ENCODE measurements at regions not wholly inside any gene's neighbourhood (a gene's known extent, or its start where the extent isn't known, plus 50 kb on each side); places are given as distances from the start of the nearest gene placed in this dataset.

GRCh38 chrX:7435822-7436221 lies 287.9 kb upstream of the PUDP start:
- H3K9me3 Mint-ChIP-seq, result peaks cover 4% of the 10 kb centered on the region
- ATAC-seq, result no peak
- no peak overlapping the region for H3K4me3 Mint-ChIP-seq
- no peak overlapping the region for H3K27ac Mint-ChIP-seq
- no peaks in the 10 kb centered on the region for H3K27me3 Mint-ChIP-seq
- no peaks in the 10 kb centered on the region for H3K36me3 Mint-ChIP-seq (ENCODE audit: low read depth)
- no peak for DNase-seq
- H3K4me1 Mint-ChIP-seq, result no peaks in the 10 kb centered on the region

GRCh38 chrX:7432901-7433300 lies 284.9 kb upstream of the PUDP start:
- no peak overlapping the region for H3K4me3 Mint-ChIP-seq

GRCh38 chrX:7420717-7421116 lies 272.8 kb upstream of the PUDP start:
- no peaks in the 10 kb centered on the region for H3K27me3 Mint-ChIP-seq
- no peaks in the 10 kb centered on the region for H3K36me3 Mint-ChIP-seq (ENCODE audit: low read depth)
- no peak overlapping the region for H3K27ac Mint-ChIP-seq
- ATAC-seq (no peak), DNase-seq (no peak)
- H3K9me3 Mint-ChIP-seq, result no peaks in the 10 kb centered on the region
- H3K4me3 Mint-ChIP-seq, result no peak overlapping the region
- no peaks in the 10 kb centered on the region for H3K4me1 Mint-ChIP-seq

More at GRCh38 chrX:7432901-7433300, 284.9 kb upstream of the PUDP start:
- Mint-ChIP-seq H3K27me3 (no peaks in the 10 kb centered on the region), H3K4me1 (no peaks in the 10 kb centered on the region), H3K9me3 (peaks cover 4% of the 10 kb centered on the region), H3K27ac (no peak overlapping the region), H3K36me3 (ENCODE audit: low read depth) (no peaks in the 10 kb centered on the region)
- ATAC-seq, result no peak
- no peak for DNase-seq

- ATAC-seq (no peak), DNase-seq (no peak)
- H3K27me3 Mint-ChIP-seq, result no peaks in the 10 kb centered on the region
- no peak overlapping the region for H3K4me3 Mint-ChIP-seq
- H3K9me3 Mint-ChIP-seq, result peaks cover 2% of the 10 kb centered on the region
- no peaks in the 10 kb centered on the region for H3K36me3 Mint-ChIP-seq (ENCODE audit: low read depth)
- H3K27ac Mint-ChIP-seq, result no peak overlapping the region
- H3K4me1 Mint-ChIP-seq, result no peaks in the 10 kb centered on the region
Observed at GRCh38 chrX:7414753-7415152, 266.8 kb upstream of the PUDP start.

GRCh38 chrX:7412840-7413239 lies 264.9 kb upstream of the PUDP start:
- no peak overlapping the region for H3K4me3 Mint-ChIP-seq
- no peak overlapping the region for H3K27ac Mint-ChIP-seq
- DNase-seq, result no peak
- peaks cover 5% of the 10 kb centered on the region for H3K9me3 Mint-ChIP-seq
- ATAC-seq, result no peak
- H3K4me1 Mint-ChIP-seq, result no peaks in the 10 kb centered on the region
- H3K36me3 Mint-ChIP-seq (ENCODE audit: low read depth), result no peaks in the 10 kb centered on the region
- no peaks in the 10 kb centered on the region for H3K27me3 Mint-ChIP-seq

- Mint-ChIP-seq H3K4me3 (no peak overlapping the region), H3K27me3 (no peaks in the 10 kb centered on the region), H3K36me3 (ENCODE audit: low read depth) (no peaks in the 10 kb centered on the region), H3K4me1 (no peaks in the 10 kb centered on the region), H3K9me3 (peaks cover 5% of the 10 kb centered on the region), H3K27ac (no peak overlapping the region)
- DNase-seq, result no peak
- ATAC-seq, result no peak
Observed at GRCh38 chrX:7409866-7410265, 261.9 kb upstream of the PUDP start.

GRCh38 chrX:7399373-7399772 lies 251.4 kb upstream of the PUDP start:
- H3K36me3 Mint-ChIP-seq (ENCODE audit: low read depth), result no peaks in the 10 kb centered on the region
- DNase-seq (no peak), ATAC-seq (no peak)
- H3K4me1 Mint-ChIP-seq, result no peaks in the 10 kb centered on the region
- H3K4me3 Mint-ChIP-seq, result no peak overlapping the region
- H3K9me3 Mint-ChIP-seq, result peaks cover 3% of the 10 kb centered on the region
- no peak overlapping the region for H3K27ac Mint-ChIP-seq
- H3K27me3 Mint-ChIP-seq, result no peaks in the 10 kb centered on the region

- Mint-ChIP-seq H3K27me3 (no peaks in the 10 kb centered on the region), H3K27ac (no peak overlapping the region), H3K4me1 (no peaks in the 10 kb centered on the region), H3K36me3 (ENCODE audit: low read depth) (no peaks in the 10 kb centered on the region), H3K4me3 (no peak overlapping the region), H3K9me3 (no peaks in the 10 kb centered on the region)
- DNase-seq (no peak), ATAC-seq (no peak)
Observed at GRCh38 chrX:7390441-7390840, 242.5 kb upstream of the PUDP start.

- Mint-ChIP-seq H3K4me3 (no peak overlapping the region), H3K9me3 (no peaks in the 10 kb centered on the region)
- no peak for DNase-seq
Observed at GRCh38 chrX:7389576-7389975, 241.6 kb upstream of the PUDP start.

GRCh38 chrX:7385131-7385530 lies 237.2 kb upstream of the PUDP start:
- Mint-ChIP-seq H3K27me3 (no peaks in the 10 kb centered on the region), H3K4me3 (no peak overlapping the region), H3K4me1 (no peaks in the 10 kb centered on the region), H3K9me3 (no peaks in the 10 kb centered on the region), H3K36me3 (ENCODE audit: low read depth) (no peaks in the 10 kb centered on the region), H3K27ac (no peak overlapping the region)
- DNase-seq (no peak), ATAC-seq (no peak)

More at GRCh38 chrX:7389576-7389975, 241.6 kb upstream of the PUDP start:
- no peak overlapping the region for H3K27ac Mint-ChIP-seq
- no peaks in the 10 kb centered on the region for H3K4me1 Mint-ChIP-seq
- no peaks in the 10 kb centered on the region for H3K27me3 Mint-ChIP-seq
- no peaks in the 10 kb centered on the region for H3K36me3 Mint-ChIP-seq (ENCODE audit: low read depth)
- no peak for ATAC-seq

GRCh38 chrX:7378406-7378805 lies 230.5 kb upstream of the PUDP start:
- no peaks in the 10 kb centered on the region for H3K36me3 Mint-ChIP-seq (ENCODE audit: low read depth)
- ATAC-seq, result no peak
- DNase-seq, result no peak
- peaks cover 11% of the 10 kb centered on the region for H3K9me3 Mint-ChIP-seq
- H3K27me3 Mint-ChIP-seq, result no peaks in the 10 kb centered on the region
- no peak overlapping the region for H3K4me3 Mint-ChIP-seq
- no peaks in the 10 kb centered on the region for H3K4me1 Mint-ChIP-seq
- H3K27ac Mint-ChIP-seq, result no peak overlapping the region

- Mint-ChIP-seq H3K9me3 (peaks cover 14% of the 10 kb centered on the region), H3K27me3 (no peaks in the 10 kb centered on the region), H3K27ac (no peak overlapping the region), H3K4me1 (no peaks in the 10 kb centered on the region), H3K36me3 (ENCODE audit: low read depth) (no peaks in the 10 kb centered on the region), H3K4me3 (no peak overlapping the region)
- DNase-seq (no peak), ATAC-seq (no peak)
Observed at GRCh38 chrX:7372825-7373525, 225.0 kb upstream of the PUDP start.

- H3K27ac Mint-ChIP-seq, result no peak overlapping the region
- peaks cover 3% of the 10 kb centered on the region for H3K9me3 Mint-ChIP-seq
- DNase-seq (no peak), ATAC-seq (no peak)
- no peaks in the 10 kb centered on the region for H3K36me3 Mint-ChIP-seq (ENCODE audit: low read depth)
- no peaks in the 10 kb centered on the region for H3K27me3 Mint-ChIP-seq
- H3K4me3 Mint-ChIP-seq, result no peak overlapping the region
- no peaks in the 10 kb centered on the region for H3K4me1 Mint-ChIP-seq
Observed at GRCh38 chrX:7362111-7362510, 214.2 kb upstream of the PUDP start.

GRCh38 chrX:7351926-7352325 lies 204.0 kb upstream of the PUDP start:
- no peak overlapping the region for H3K27ac Mint-ChIP-seq
- H3K27me3 Mint-ChIP-seq, result no peaks in the 10 kb centered on the region
- peaks cover 2% of the 10 kb centered on the region for H3K36me3 Mint-ChIP-seq (ENCODE audit: low read depth)
- no peak for DNase-seq
- no peak for ATAC-seq
- H3K9me3 Mint-ChIP-seq, result no peaks in the 10 kb centered on the region
- H3K4me3 Mint-ChIP-seq, result no peak overlapping the region
- no peaks in the 10 kb centered on the region for H3K4me1 Mint-ChIP-seq

GRCh38 chrX:7347465-7347864 lies 199.5 kb upstream of the PUDP start:
- Mint-ChIP-seq H3K4me3 (no peak overlapping the region), H3K27me3 (no peaks in the 10 kb centered on the region), H3K36me3 (ENCODE audit: low read depth) (peaks cover 2% of the 10 kb centered on the region), H3K27ac (no peak overlapping the region), H3K4me1 (no peaks in the 10 kb centered on the region), H3K9me3 (no peaks in the 10 kb centered on the region)
- no peak for DNase-seq
- no peak for ATAC-seq

GRCh38 chrX:7346021-7346420 lies 198.1 kb upstream of the PUDP start:
- H3K4me3 Mint-ChIP-seq, result no peak overlapping the region
- H3K9me3 Mint-ChIP-seq, result no peaks in the 10 kb centered on the region
- no peaks in the 10 kb centered on the region for H3K27me3 Mint-ChIP-seq
- no peak for DNase-seq
- peaks cover 3% of the 10 kb centered on the region for H3K36me3 Mint-ChIP-seq (ENCODE audit: low read depth)
- ATAC-seq, result no peak
- H3K27ac Mint-ChIP-seq, result no peak overlapping the region
- no peaks in the 10 kb centered on the region for H3K4me1 Mint-ChIP-seq

All from activated naive CD8-positive, alpha-beta T cell treated with anti-CD3 and anti-CD28 coated beads, Interleukin-2, amount 50 U/mL, for 24 hours (primary cell).